Stimulated activated naive CD8-positive, alpha-beta T cell treated with anti-CD3 and anti-CD28 coated beads, Interleukin-15, amount 100 ng/mL, for 72 hours (primary cell): ENCODE measurements at regions not wholly inside any gene's neighbourhood (a gene's known extent, or its start where the extent isn't known, plus 50 kb on each side); places are given as distances from the start of the nearest gene placed in this dataset.

Source experiments
- ATAC-seq: fragments of 150-1000 bp; cut with Tn5 transposase; 2 replicates; pipeline ENCODE4 v1.10.0; 2021; ENCODE audit warnings: mild to moderate bottlenecking, moderate library complexity
- DNase-seq, 2 donors: peaks; one replicate each; pipeline ENCODE4 v3.0.0; 2021 to 2022
- H3K27ac Mint-ChIP-seq, 2 donors: one replicate each; pipeline ENCODE4 v1.8.0; 2022; ENCODE audit warnings: mild to moderate bottlenecking in 2 of 2, mixed read lengths in 2 of 2, moderate library complexity in 2 of 2
- H3K27me3 Mint-ChIP-seq: one replicate; pipeline ENCODE4 v1.8.0; 2022; ENCODE audit warnings: mixed read lengths
- H3K4me1 Mint-ChIP-seq: one replicate; pipeline ENCODE4 v1.8.0; 2022; ENCODE audit warnings: mild to moderate bottlenecking, mixed read lengths
- H3K4me3 Mint-ChIP-seq, 2 donors: one replicate each; pipeline ENCODE4 v1.8.0; 2022; ENCODE audit warnings: mild to moderate bottlenecking in 2 of 2, mixed read lengths in 2 of 2, moderate library complexity in 1 of 2
- H3K9me3 Mint-ChIP-seq, 2 donors: one replicate each; pipeline ENCODE4 v1.8.0; 2022; ENCODE audit warnings: mixed read lengths in 2 of 2

DNA sequence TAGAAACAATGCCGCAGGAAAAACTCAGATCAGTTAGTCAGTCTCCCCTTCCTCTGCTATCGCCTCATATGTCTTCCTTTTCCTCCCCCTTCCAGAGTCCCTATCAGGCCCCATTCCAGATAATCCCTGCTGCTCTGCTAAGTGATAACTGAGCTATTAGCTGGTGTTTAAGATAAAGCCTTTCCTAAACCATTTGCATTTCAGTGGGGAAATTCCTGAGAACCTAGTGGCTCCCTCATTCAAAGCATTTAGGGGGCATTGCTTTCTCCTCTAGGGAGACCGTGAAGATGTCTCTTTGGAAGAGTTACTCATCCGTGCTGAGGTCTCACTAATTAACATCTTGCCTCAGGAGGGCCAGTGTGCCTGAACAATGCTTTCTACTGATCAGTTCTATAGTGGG lies 401.6 kb downstream of the NPIPA7 start:
- no peaks in the 10 kb centered on the region for H3K9me3 Mint-ChIP-seq
- ATAC-seq, result no peak
- no peaks in the 10 kb centered on the region for H3K4me1 Mint-ChIP-seq
- no peak overlapping the region for H3K4me3 Mint-ChIP-seq
- no peak for DNase-seq
- H3K27me3 Mint-ChIP-seq, result peaks cover 16% of the 10 kb centered on the region
- H3K27ac Mint-ChIP-seq, result no peak overlapping the region

GRCh38 chr16:16782153-16782552 lies 403.2 kb downstream of the NPIPA7 start:
- DNase-seq (no peak), ATAC-seq (no peak)
- H3K27ac Mint-ChIP-seq, result no peak overlapping the region
- H3K4me1 Mint-ChIP-seq, result no peaks in the 10 kb centered on the region
- H3K27me3 Mint-ChIP-seq, result peaks cover 8% of the 10 kb centered on the region
- no peak overlapping the region for H3K4me3 Mint-ChIP-seq
- H3K9me3 Mint-ChIP-seq, result no peaks in the 10 kb centered on the region

GRCh38 chr16:16788004-16788403 lies 409.1 kb downstream of the NPIPA7 start:
- Mint-ChIP-seq H3K4me3 (no peak overlapping the region), H3K9me3 (peaks cover 0 to 4% of the 10 kb centered on the region in 2 donors), H3K27ac (no peak overlapping the region), H3K4me1 (no peaks in the 10 kb centered on the region), H3K27me3 (no peaks in the 10 kb centered on the region)
- DNase-seq, result no peak
- no peak for ATAC-seq

DNA sequence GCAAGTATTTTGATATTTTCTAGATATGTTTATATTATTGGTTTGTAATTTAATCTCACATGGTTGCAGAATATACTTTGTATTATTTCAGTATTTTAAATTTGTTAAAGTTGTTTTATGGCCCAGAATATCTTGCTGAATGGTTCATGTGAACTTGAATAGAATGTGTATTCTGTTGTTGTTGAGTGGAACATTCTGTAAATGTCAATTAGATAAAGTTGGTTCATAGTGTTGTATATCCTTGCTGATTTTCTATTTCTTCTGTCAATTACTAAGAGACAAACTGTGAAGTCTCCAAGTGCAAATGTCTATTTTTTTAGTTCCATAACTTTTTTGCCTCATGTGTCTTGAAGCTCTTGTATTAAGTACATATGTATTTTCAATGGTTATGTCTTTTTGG lies 411.7 kb downstream of the NPIPA7 start:
- no peak overlapping the region for H3K4me3 Mint-ChIP-seq
- no peak for DNase-seq

GRCh38 chr16:16791051-16791450 lies 412.1 kb downstream of the NPIPA7 start:
- no peak for DNase-seq
- no peak overlapping the region for H3K4me3 Mint-ChIP-seq

More for the DNA sequence above, 411.7 kb downstream of the NPIPA7 start:
- H3K9me3 Mint-ChIP-seq, result peaks cover 0 to 4% of the 10 kb centered on the region in 2 donors
- H3K27ac Mint-ChIP-seq, result no peak overlapping the region
- no peaks in the 10 kb centered on the region for H3K4me1 Mint-ChIP-seq
- no peak for ATAC-seq
- peaks cover 10% of the 10 kb centered on the region for H3K27me3 Mint-ChIP-seq

GRCh38 chr16:16797239-16797638 lies 418.3 kb downstream of the NPIPA7 start:
- Mint-ChIP-seq H3K27me3 (peaks cover 12% of the 10 kb centered on the region), H3K4me1 (no peaks in the 10 kb centered on the region), H3K9me3 (no peaks in the 10 kb centered on the region), H3K4me3 (no peak overlapping the region), H3K27ac (no peak overlapping the region)
- DNase-seq (no peak), ATAC-seq (no peak)

More at GRCh38 chr16:16791051-16791450, 412.1 kb downstream of the NPIPA7 start:
- no peak overlapping the region for H3K27ac Mint-ChIP-seq
- H3K4me1 Mint-ChIP-seq, result no peaks in the 10 kb centered on the region
- H3K9me3 Mint-ChIP-seq, result peaks cover 0 to 4% of the 10 kb centered on the region in 2 donors
- no peak for ATAC-seq
- peaks cover 12% of the 10 kb centered on the region for H3K27me3 Mint-ChIP-seq

GRCh38 chr16:16798504-16798903 lies 419.6 kb downstream of the NPIPA7 start:
- no peak for DNase-seq
- H3K4me1 Mint-ChIP-seq, result no peaks in the 10 kb centered on the region
- H3K4me3 Mint-ChIP-seq, result no peak overlapping the region
- no peak overlapping the region for H3K27ac Mint-ChIP-seq
- H3K9me3 Mint-ChIP-seq, result no peaks in the 10 kb centered on the region
- peaks cover 12% of the 10 kb centered on the region for H3K27me3 Mint-ChIP-seq
- ATAC-seq, result no peak

DNA sequence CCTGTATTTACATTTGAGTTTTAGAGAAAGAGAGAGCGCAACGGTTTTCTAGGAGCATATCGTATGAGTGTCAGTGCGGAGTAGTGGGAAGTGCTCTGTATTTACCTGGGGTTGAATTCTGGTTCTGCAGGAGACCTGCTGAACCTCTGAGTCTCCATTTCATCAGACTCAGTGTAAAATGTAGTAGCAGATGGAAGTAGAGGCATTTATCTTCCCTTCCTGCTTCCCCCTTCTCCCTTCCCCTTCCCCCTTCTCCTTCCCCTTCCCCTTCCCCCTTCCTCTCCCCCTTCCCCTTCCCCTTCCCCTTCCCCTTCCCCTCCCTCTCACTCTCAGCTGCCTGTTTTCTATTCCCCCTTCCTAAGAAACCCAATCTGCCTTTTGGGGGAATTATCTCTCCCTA lies 426.9 kb downstream of the NPIPA7 start:
- no peak for DNase-seq
- Mint-ChIP-seq H3K4me1 (no peaks in the 10 kb centered on the region), H3K4me3 (no peak overlapping the region), H3K9me3 (no peaks in the 10 kb centered on the region), H3K27ac (no peak overlapping the region), H3K27me3 (no peaks in the 10 kb centered on the region)
- no peak for ATAC-seq

- H3K4me1 Mint-ChIP-seq, result no peaks in the 10 kb centered on the region
- no peak for ATAC-seq
- H3K4me3 Mint-ChIP-seq, result no peak overlapping the region
- DNase-seq, result no peak
- no peak overlapping the region for H3K27ac Mint-ChIP-seq
- H3K27me3 Mint-ChIP-seq, result peaks cover 9% of the 10 kb centered on the region
- peaks cover 5 to 14% of the 10 kb centered on the region in 2 donors for H3K9me3 Mint-ChIP-seq
Observed at GRCh38 chr16:16815641-16816040, 436.7 kb downstream of the NPIPA7 start.

- DNase-seq, result no peak
- Mint-ChIP-seq H3K27me3 (no peaks in the 10 kb centered on the region), H3K4me1 (no peaks in the 10 kb centered on the region), H3K27ac (no peak overlapping the region), H3K4me3 (no peak overlapping the region), H3K9me3 (peaks cover 19 to 28% of the 10 kb centered on the region in 2 donors)
- ATAC-seq, result no peak
Observed at GRCh38 chr16:16817196-16817595, 438.3 kb downstream of the NPIPA7 start.

DNA sequence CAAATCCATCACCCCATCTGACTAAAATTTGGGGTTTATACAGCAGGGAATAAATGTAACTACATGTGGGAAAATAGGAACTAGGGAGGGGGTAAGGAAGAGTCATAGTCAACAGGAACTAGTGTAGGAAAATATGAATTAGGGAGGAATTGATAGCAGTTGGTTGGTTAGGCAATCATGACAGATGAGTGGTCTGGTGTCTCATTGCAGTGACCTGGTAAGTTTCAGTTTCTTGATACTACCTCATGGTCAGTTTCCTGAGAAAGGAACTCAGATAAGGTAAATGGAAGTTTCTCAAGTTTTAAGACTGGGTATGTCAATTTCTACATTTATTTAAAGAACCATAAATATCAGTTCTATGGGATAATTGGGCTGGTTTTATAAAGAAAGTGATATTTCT lies 442.3 kb downstream of the NPIPA7 start:
- DNase-seq (no peak), ATAC-seq (no peak)
- no peak overlapping the region for H3K4me3 Mint-ChIP-seq
- no peaks in the 10 kb centered on the region for H3K4me1 Mint-ChIP-seq
- H3K9me3 Mint-ChIP-seq, result peaks cover 23 to 28% of the 10 kb centered on the region in 2 donors
- H3K27me3 Mint-ChIP-seq, result no peaks in the 10 kb centered on the region
- no peak overlapping the region for H3K27ac Mint-ChIP-seq

DNA sequence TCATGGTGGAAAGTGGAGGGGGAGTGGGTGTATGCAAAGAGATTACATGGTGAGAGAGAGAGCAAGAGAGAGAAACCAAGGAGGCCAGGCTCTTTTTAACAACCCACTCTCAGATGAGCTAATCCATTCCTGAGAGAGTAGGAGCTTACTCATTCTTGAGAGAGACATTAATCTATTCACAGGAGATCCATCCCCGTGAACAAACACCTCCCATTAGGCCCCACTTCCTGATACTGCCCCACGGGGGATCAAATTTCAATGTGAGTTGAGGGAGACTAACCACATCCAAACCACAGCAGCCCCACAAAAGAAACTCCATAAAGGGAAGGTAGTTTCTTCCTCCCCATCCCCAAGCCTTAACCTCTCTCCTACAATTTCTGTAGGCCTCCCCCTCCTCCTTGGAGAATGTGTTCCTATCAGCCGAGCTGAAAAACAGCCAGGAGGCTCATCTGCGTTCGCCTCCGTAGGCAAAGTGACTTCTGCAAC lies 450.0 kb downstream of the NPIPA7 start:
- no peaks in the 10 kb centered on the region for H3K4me1 Mint-ChIP-seq

DNA sequence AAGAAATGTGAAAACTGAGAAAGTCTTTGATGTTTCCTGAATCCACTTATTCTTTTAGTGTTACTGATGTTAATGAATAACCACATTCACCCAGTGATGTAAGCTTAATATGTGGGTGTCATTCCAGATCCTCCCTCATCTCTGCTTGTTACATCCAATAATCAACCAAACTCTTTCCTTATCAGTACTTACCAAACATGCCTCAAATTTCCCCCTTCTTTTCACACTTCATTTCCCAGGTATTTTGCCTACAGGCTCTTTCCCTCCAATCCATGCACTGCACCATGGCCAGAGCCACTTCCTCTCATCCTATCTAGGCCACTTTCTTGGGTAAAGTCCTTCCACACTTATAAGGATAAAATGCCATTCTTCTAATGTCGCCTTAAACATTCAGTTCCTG lies 451.5 kb downstream of the NPIPA7 start:
- ATAC-seq (no peak), DNase-seq (no peak)
- Mint-ChIP-seq H3K27me3 (peaks cover 17% of the 10 kb centered on the region), H3K4me3 (no peak overlapping the region), H3K9me3 (no peaks in the 10 kb centered on the region), H3K27ac (no peak overlapping the region), H3K4me1 (no peaks in the 10 kb centered on the region)

More for the DNA sequence above, 450.0 kb downstream of the NPIPA7 start:
- Mint-ChIP-seq H3K9me3 (no peaks in the 10 kb centered on the region), H3K27me3 (peaks cover 17% of the 10 kb centered on the region), H3K4me3 (no peak overlapping the region), H3K27ac (no peak overlapping the region)
- DNase-seq (no peak), ATAC-seq (no peak)

- H3K4me3 Mint-ChIP-seq, result no peak overlapping the region
- H3K9me3 Mint-ChIP-seq, result no peaks in the 10 kb centered on the region
- H3K4me1 Mint-ChIP-seq, result no peaks in the 10 kb centered on the region
- no peak for ATAC-seq
- H3K27ac Mint-ChIP-seq, result no peak overlapping the region
- DNase-seq, result no peak
- peaks cover 17% of the 10 kb centered on the region for H3K27me3 Mint-ChIP-seq
Observed at GRCh38 chr16:16830973-16831372, 452.0 kb downstream of the NPIPA7 start.

DNA sequence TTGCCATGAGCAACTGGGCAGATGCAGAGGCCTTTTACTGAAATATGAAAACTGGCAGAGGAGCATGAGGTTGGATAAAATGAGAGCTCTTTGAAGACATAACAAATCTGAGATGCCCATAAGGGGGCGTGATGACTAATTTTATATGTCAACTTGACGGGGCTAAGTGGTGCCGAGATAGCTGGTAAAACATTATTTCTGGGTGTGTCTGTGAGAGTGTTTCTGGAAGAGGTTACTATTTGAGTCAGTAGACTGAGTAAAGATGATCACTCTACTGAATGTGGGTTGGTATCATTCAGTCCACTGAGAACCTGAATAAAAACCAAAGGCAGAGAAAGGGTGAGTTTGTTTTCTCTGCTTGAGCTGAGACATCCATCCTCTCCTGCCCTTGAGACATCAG lies 454.2 kb downstream of the NPIPA7 start:
- no peak for ATAC-seq
- Mint-ChIP-seq H3K27me3 (peaks cover 17% of the 10 kb centered on the region), H3K27ac (no peak overlapping the region), H3K4me1 (no peaks in the 10 kb centered on the region), H3K9me3 (no peaks in the 10 kb centered on the region), H3K4me3 (no peak overlapping the region)
- DNase-seq, result no peak

- Mint-ChIP-seq H3K27me3 (peaks cover 8% of the 10 kb centered on the region), H3K4me3 (no peak overlapping the region), H3K4me1 (no peaks in the 10 kb centered on the region), H3K9me3 (no peaks in the 10 kb centered on the region), H3K27ac (no peak overlapping the region)
- DNase-seq (no peak), ATAC-seq (no peak)
Observed at GRCh38 chr16:16850274-16850673, 471.3 kb downstream of the NPIPA7 start.

DNA sequence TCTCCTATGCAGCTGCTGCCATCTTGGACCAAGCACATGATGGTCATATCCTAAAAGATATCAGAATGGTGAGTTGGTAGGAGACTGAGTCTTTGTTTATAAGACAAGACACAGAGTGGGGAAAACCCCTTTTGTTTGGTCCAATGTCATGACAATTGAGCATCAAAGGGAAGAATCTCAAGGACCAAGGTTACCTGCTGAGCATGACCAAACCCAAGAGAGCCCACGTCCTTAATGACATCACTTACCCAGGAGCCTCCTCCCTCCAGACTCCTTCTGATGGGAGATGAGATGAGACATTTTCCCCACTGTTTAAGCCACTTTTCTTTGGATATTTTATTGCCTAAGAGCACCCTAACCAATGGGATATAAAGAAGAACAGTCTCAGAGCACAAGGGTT lies 478.1 kb downstream of the NPIPA7 start:
- no peak overlapping the region for H3K4me3 Mint-ChIP-seq
- H3K27me3 Mint-ChIP-seq, result peaks cover 8% of the 10 kb centered on the region
- ATAC-seq, result no peak
- no peaks in the 10 kb centered on the region for H3K4me1 Mint-ChIP-seq
- no peaks in the 10 kb centered on the region for H3K9me3 Mint-ChIP-seq
- DNase-seq, result no peak
- no peak overlapping the region for H3K27ac Mint-ChIP-seq
